Muscle layer of colon (tissue), 2 donors: ENCODE measurements at regions not wholly inside any gene's neighbourhood (a gene's known extent, or its start where the extent isn't known, plus 50 kb on each side); places are given as distances from the start of the nearest gene placed in this dataset.
"Not testable (repeated sequence)": the region's sequence is repeated elsewhere in the genome, so short reads cannot be mapped to it uniquely, and the experiment has no call there.

Experiments used
- H3K27ac ChIP-seq: one replicate; pipeline ENCODE4 v1.7.0; 2013; ENCODE audit warnings: low read depth, mild to moderate bottlenecking, low read length, moderate library complexity
- H3K27me3 ChIP-seq, 2 donors: one replicate each; pipeline ENCODE4 v1.7.0; 2013; ENCODE audit warnings: low read length in 2 of 2, mild to moderate bottlenecking in 2 of 2; ENCODE audit not compliant: insufficient read depth in 2 of 2, control insufficient read depth in 1 of 2
- H3K36me3 ChIP-seq: one replicate; pipeline ENCODE4 v1.7.0; 2013; ENCODE audit warnings: mild to moderate bottlenecking, low read length; ENCODE audit not compliant: insufficient read depth
- H3K4me1 ChIP-seq: one replicate; pipeline ENCODE4 v1.7.0; 2013; ENCODE audit warnings: mild to moderate bottlenecking, low read length; ENCODE audit not compliant: insufficient read depth
- H3K4me3 ChIP-seq, 2 donors: one replicate each; pipeline ENCODE4 v1.7.0; 2013; ENCODE audit warnings: low read length in 2 of 2, low read depth in 1 of 2, mild to moderate bottlenecking in 1 of 2, moderate library complexity in 1 of 2
- H3K9ac ChIP-seq: one replicate; pipeline ENCODE4 v1.7.0; 2013; ENCODE audit warnings: low read length
- H3K9me3 ChIP-seq: one replicate; pipeline ENCODE4 v1.7.0; 2013; ENCODE audit warnings: mild to moderate bottlenecking, low read length
- donor health status: abdominal sarcoma.
- donor health status: Adenocarcinoma of cecum.

DNA sequence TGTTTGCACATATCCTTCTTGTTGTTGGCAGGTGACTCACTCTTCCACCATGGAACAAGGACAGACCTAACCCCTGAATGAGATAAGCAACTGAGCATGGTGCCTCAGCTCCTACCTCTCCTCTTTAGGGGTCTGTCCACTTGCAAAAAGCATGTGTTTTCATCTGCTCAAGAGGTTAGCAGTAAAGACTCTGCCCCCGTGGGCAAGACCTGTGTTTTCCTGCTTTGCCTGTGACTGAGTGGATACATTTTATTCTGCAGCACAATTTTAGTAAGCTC, 111.0 kb upstream of the LIFR start:
- no peak overlapping the region for H3K4me3 ChIP-seq
- H3K9me3 ChIP-seq: no peaks in the 10 kb centered on the region
- H3K9ac ChIP-seq: no peak overlapping the region
- no peak overlapping the region for H3K27ac ChIP-seq
- H3K36me3 ChIP-seq: no peaks in the 10 kb centered on the region
- H3K27me3 ChIP-seq: no peaks in the 10 kb centered on the region
- no peaks in the 10 kb centered on the region for H3K4me1 ChIP-seq

DNA sequence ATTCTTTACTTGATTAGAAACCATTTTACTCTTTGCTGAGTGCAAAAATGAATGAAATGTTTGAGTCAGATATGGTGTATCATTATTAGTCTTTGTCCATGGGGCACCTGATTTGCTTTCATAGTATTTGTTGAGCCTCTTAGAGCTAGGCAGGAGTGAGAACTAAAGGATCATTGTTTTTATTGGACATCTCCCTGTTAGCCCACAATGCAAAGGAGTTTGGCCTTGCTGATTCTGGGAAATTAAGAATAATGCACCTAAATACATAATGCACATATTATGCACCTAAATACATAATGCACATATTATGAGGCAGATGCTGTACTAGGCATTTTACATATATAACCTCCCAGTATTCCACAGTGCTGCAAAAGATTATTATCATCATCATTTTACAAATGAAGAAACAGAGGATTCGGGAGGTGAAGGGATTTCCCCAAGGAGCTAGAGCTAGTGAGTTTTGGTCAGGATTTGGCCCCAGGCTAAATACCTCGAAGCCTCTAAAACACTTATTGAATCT, 113.0 kb upstream of the LIFR start:
- H3K36me3 ChIP-seq: no peaks in the 10 kb centered on the region
- H3K4me1 ChIP-seq: no peaks in the 10 kb centered on the region
- no peak overlapping the region for H3K4me3 ChIP-seq
- H3K27me3 ChIP-seq: no peaks in the 10 kb centered on the region
- no peaks in the 10 kb centered on the region for H3K9me3 ChIP-seq
- H3K9ac ChIP-seq: no peak overlapping the region
- H3K27ac ChIP-seq: no peak overlapping the region

DNA sequence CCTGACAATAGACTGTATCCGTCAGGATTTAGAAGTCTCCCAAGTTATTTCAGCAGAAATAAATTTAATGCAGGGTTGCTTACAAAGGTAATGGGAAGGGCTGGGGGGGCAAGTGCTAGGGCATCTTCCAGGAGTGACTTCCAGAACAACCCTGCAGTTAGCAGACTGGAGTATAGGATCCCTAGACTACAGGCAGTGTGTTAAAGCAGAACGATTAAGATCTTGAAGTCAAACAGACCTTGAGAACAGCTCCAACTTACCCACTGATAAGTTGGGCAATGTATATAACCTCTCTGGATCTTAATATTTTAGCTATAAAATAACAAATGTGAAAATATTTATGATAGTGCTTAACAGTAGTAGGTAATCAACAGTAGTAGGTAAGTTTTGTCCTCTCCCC, 113.6 kb upstream of the LIFR start:
- no peak overlapping the region for H3K9ac ChIP-seq
- no peaks in the 10 kb centered on the region for H3K4me1 ChIP-seq
- H3K9me3 ChIP-seq: no peaks in the 10 kb centered on the region
- no peaks in the 10 kb centered on the region for H3K27me3 ChIP-seq
- H3K4me3 ChIP-seq: no peak overlapping the region
- H3K36me3 ChIP-seq: no peaks in the 10 kb centered on the region
- no peak overlapping the region for H3K27ac ChIP-seq

DNA sequence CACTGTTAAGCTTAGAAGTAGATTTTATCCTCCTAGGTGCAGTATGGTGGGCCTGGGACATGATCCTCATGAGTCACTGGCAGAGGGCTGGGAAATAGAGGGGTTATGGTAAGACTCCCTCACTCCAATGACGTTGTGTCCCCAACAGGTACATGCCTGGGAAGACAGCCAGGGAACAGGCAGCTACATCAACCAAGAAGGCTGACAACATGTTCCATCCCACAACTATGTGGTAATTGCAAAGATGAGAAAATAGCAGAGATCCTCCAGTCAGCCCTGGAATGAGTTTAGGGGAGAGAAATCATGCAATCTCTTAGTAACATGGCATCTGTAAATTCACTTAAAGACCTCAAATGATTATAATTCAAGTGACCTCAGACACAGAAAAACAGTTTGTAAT, 114.4 kb upstream of the LIFR start:
- H3K27ac ChIP-seq: no peak overlapping the region
- no peaks in the 10 kb centered on the region for H3K4me1 ChIP-seq
- no peaks in the 10 kb centered on the region for H3K36me3 ChIP-seq
- H3K4me3 ChIP-seq: no peak overlapping the region
- no peak overlapping the region for H3K9ac ChIP-seq
- H3K27me3 ChIP-seq: no peaks in the 10 kb centered on the region
- no peaks in the 10 kb centered on the region for H3K9me3 ChIP-seq

DNA sequence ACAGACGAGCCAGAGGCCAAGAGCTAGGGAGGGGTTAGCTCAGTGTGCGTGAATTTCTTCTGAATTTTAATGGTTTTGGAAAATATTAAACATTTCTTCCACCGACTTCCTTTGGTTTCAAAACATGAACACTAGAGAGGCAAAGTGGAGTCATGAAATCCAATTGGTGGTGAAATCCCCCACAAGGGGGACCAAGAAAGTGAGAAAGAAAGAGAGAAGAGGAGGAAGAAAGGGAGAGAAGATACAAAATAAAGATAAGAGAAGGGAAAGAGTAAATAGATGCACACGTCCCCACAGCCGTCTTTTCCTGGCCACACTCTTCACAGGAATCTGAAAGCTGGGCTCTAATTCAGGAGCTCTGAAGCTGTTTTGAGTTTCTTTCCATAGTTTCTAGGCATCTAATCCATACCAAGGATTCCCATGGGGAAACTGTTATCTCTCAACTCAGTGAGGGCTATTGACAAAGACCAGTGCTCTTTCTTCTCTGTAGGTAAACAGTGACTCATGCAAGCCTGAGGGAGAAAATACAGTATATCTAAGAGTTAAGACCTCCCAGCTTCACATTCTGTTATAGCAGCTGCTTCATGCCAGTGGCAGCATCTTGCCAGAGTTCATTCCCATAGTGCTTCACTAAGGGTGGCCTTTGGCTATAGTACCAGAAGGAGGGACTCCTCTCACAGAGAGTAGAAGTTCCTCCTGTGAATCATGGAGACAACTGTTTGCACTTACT, 115.8 kb upstream of the LIFR start:
- no peak overlapping the region for H3K27ac ChIP-seq
- H3K9ac ChIP-seq: no peak overlapping the region
- no peaks in the 10 kb centered on the region for H3K4me1 ChIP-seq
- no peaks in the 10 kb centered on the region for H3K9me3 ChIP-seq
- no peaks in the 10 kb centered on the region for H3K27me3 ChIP-seq
- no peaks in the 10 kb centered on the region for H3K36me3 ChIP-seq
- H3K4me3 ChIP-seq: no peak overlapping the region

DNA sequence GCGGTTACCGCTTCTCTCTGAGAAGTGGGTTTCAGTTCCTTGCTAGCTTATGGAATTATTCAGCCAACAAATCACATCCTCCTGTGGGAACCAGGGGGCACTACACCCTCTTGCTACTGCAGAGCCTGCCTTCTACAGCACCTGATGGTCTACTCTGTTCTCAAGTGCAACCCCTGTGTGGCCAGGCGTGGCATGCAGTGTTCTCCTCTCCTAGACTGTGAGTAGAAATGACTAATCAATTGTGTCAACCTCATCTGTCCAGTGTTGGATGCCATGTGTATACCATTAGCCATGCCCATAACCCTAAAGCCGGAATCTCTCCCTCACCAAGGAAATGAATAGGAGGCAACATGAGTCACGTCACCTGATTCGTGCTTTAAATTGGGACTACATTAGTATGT, 117.2 kb upstream of the LIFR start:
- H3K27ac ChIP-seq: no peak overlapping the region
- H3K9ac ChIP-seq: no peak overlapping the region
- H3K27me3 ChIP-seq: no peaks in the 10 kb centered on the region
- no peaks in the 10 kb centered on the region for H3K36me3 ChIP-seq
- H3K4me1 ChIP-seq: no peaks in the 10 kb centered on the region
- no peak overlapping the region for H3K4me3 ChIP-seq
- H3K9me3 ChIP-seq: no peaks in the 10 kb centered on the region

DNA sequence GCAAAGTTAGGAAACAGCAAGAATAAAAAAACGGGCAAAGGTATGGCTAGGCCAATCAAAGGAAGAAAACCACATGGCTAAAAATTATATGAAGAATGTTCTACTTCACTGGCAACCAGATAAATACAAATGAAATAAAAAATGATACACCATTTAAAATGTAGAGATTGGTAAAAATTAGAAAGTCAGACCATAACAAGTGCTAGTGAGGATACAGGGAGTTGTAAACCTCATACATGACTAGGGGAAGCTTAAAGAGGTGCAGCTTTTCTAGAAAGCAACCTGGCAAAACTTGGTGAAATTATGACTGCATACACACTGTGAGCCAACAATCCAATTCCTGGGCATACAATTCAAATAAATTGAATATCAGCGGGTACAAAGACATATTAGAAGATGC, 119.0 kb upstream of the LIFR start:
- no peak overlapping the region for H3K9ac ChIP-seq
- H3K4me1 ChIP-seq: no peaks in the 10 kb centered on the region
- no peaks in the 10 kb centered on the region for H3K36me3 ChIP-seq
- H3K27me3 ChIP-seq: no peaks in the 10 kb centered on the region
- no peak overlapping the region for H3K27ac ChIP-seq
- H3K4me3 ChIP-seq: no peak overlapping the region
- H3K9me3 ChIP-seq: no peaks in the 10 kb centered on the region

- H3K4me1 ChIP-seq: no peaks in the 10 kb centered on the region
- H3K4me3 ChIP-seq: no peak overlapping the region
- no peak overlapping the region for H3K27ac ChIP-seq
- no peaks in the 10 kb centered on the region for H3K27me3 ChIP-seq
- no peak overlapping the region for H3K9ac ChIP-seq
- no peaks in the 10 kb centered on the region for H3K36me3 ChIP-seq
- H3K9me3 ChIP-seq: no peaks in the 10 kb centered on the region
These were observed 121.2 kb upstream of the LIFR start for GRCh38 chr5:38677636-38678035.

DNA sequence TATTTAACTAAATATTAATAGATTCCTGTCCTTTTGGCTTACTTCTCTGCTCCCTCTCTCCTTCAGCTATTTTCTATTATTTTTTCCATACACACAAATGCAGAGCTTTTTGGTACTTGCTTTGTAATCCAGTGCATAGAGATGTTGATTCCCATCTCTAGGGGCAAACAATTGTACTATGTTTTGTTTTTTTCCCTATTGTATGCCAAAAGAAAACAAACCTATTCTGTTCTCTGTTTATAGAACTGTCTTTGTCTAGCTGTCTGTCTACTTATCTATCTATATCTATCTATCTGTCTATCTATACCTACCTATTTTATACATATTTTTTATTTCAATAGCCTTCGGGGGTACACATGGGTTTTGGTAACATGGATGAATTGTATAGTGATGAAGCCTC, 121.6 kb upstream of the LIFR start:
- Histone ChIP-seq H3K27ac (no peak overlapping the region), H3K4me1 (no peaks in the 10 kb centered on the region), H3K9me3 (no peaks in the 10 kb centered on the region), H3K27me3 (no peaks in the 10 kb centered on the region), H3K9ac (no peak overlapping the region), H3K4me3 (no peak overlapping the region), H3K36me3 (no peaks in the 10 kb centered on the region)

DNA sequence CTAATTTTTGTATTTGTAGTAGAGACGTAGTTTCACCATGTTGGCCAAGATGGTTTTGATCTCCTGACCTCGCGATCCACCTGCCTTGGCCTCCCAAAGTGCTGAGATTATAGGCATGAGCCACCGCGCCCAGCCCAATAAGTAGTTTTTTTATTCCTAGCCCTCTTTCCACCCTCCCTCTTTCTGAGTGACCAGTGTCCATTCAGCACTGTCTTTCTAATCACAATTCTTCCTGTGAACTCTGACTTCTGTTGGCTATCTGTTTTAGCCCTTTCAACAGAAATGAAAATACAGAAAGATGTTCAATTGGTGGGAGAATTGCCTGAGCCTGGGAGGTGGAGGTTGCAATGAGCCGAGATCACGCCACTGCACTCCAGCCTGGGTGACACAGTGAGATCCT, 122.3 kb upstream of the LIFR start:
- H3K4me1 ChIP-seq, H3K27ac ChIP-seq, H3K4me3 ChIP-seq, H3K27me3 ChIP-seq, H3K36me3 ChIP-seq, H3K9ac ChIP-seq, H3K9me3 ChIP-seq: not testable (repeated sequence)

- Histone ChIP-seq H3K9me3 (no peaks in the 10 kb centered on the region), H3K4me3 (no peak overlapping the region), H3K4me1 (no peaks in the 10 kb centered on the region), H3K36me3 (no peaks in the 10 kb centered on the region), H3K27me3 (no peaks in the 10 kb centered on the region), H3K27ac (no peak overlapping the region), H3K9ac (no peak overlapping the region)
These were observed 123.8 kb upstream of the LIFR start for GRCh38 chr5:38680094-38680825.
